ENCODE measurements at regions not wholly inside any gene's neighbourhood (a gene's known extent, or its start where the extent isn't known, plus 50 kb on each side); places are given as distances from the start of the nearest gene placed in this dataset.

- no peak overlapping the region for H3K4me3 ChIP-seq
- no peak for DNase-seq (ENCODE audit: low spot score in 2 of 2)
- TF ChIP-seq POLR2A (IDR thresholded peaks at IDR 0.05) (no peak), POLR2AphosphoS5 (IDR thresholded peaks at IDR 0.05) (no peak), CTCF (IDR thresholded peaks at IDR 0.05) (no peak)
- H3K27me3 ChIP-seq: peaks cover 0 to 7% of the 10 kb centered on the region in 2 donors
- H3K36me3 ChIP-seq: no peaks in the 10 kb centered on the region
- H3K27ac ChIP-seq: peak overlapping the region in 1 of 2 donors; percentile 55
- H3K9me3 ChIP-seq: no peaks in the 10 kb centered on the region
- no peaks in the 10 kb centered on the region for H3K4me1 ChIP-seq
- intact Hi-C loops (cut with DNase I; ENCODE audit: low total_unique reads): no loop called here
Observed at GRCh38 chr16:86727131-86727530, 148.8 kb downstream of the FOXL1 start.

GRCh38 chr16:86727632-86728031, 149.3 kb downstream of the FOXL1 start:
- Histone ChIP-seq H3K4me1 (no peaks in the 10 kb centered on the region), H3K36me3 (no peaks in the 10 kb centered on the region), H3K27ac (no peak overlapping the region), H3K9me3 (no peaks in the 10 kb centered on the region), H3K4me3 (no peak overlapping the region), H3K27me3 (peaks cover 0 to 7% of the 10 kb centered on the region in 2 donors)
- no peak for TF ChIP-seq POLR2AphosphoS5 (IDR thresholded peaks at IDR 0.05)
- TF ChIP-seq POLR2A (IDR thresholded peaks at IDR 0.05): no peak
- no peak for TF ChIP-seq CTCF (IDR thresholded peaks at IDR 0.05)
- intact Hi-C loops (cut with DNase I; ENCODE audit: low total_unique reads): no loop called here
- no peak for DNase-seq (ENCODE audit: low spot score in 2 of 2)

GRCh38 chr16:86729686-86730085, 151.3 kb downstream of the FOXL1 start:
- no peaks in the 10 kb centered on the region for H3K36me3 ChIP-seq
- TF ChIP-seq POLR2AphosphoS5 (IDR thresholded peaks at IDR 0.05) (no peak), POLR2A (IDR thresholded peaks at IDR 0.05) (no peak)
- no peaks in the 10 kb centered on the region for H3K4me1 ChIP-seq
- H3K9me3 ChIP-seq: no peaks in the 10 kb centered on the region
- peaks cover 0 to 14% of the 10 kb centered on the region in 2 donors for H3K27me3 ChIP-seq
- DNase-seq (ENCODE audit: low spot score in 2 of 2): no peak
- intact Hi-C loops (cut with DNase I; ENCODE audit: low total_unique reads): loop anchor here (1.0 kb wide), 1 partner anchor 26 kb away; no protein-coding TSS in a partner anchor
- no peak overlapping the region for H3K27ac ChIP-seq
- H3K4me3 ChIP-seq: no peak overlapping the region

GRCh38 chr16:86730086-86730485, 151.7 kb downstream of the FOXL1 start:
- H3K4me3 ChIP-seq: no peak overlapping the region
- no peak for DNase-seq (ENCODE audit: low spot score in 2 of 2)
- intact Hi-C loops (cut with DNase I; ENCODE audit: low total_unique reads): loop anchor here (1.0 kb wide), 1 partner anchor 27 kb away; no protein-coding TSS in a partner anchor
- no peak for TF ChIP-seq POLR2AphosphoS5 (IDR thresholded peaks at IDR 0.05)
- TF ChIP-seq POLR2A (IDR thresholded peaks at IDR 0.05): no peak
- no peak for TF ChIP-seq CTCF (IDR thresholded peaks at IDR 0.05)
- H3K4me1 ChIP-seq: no peaks in the 10 kb centered on the region
- no peak overlapping the region for H3K27ac ChIP-seq
- no peaks in the 10 kb centered on the region for H3K36me3 ChIP-seq
- H3K27me3 ChIP-seq: peaks cover 0 to 14% of the 10 kb centered on the region in 2 donors
- no peaks in the 10 kb centered on the region for H3K9me3 ChIP-seq

- no peaks in the 10 kb centered on the region for H3K9me3 ChIP-seq
- intact Hi-C loops (cut with DNase I; ENCODE audit: low total_unique reads): loop anchor here (1.0 kb wide), 1 partner anchor 27 kb away; no protein-coding TSS in a partner anchor
- no peaks in the 10 kb centered on the region for H3K36me3 ChIP-seq
- H3K27ac ChIP-seq: no peak overlapping the region
- no peaks in the 10 kb centered on the region for H3K4me1 ChIP-seq
- no peak overlapping the region for H3K4me3 ChIP-seq
- TF ChIP-seq POLR2A (IDR thresholded peaks at IDR 0.05): no peak
- TF ChIP-seq POLR2AphosphoS5 (IDR thresholded peaks at IDR 0.05): no peak
- TF ChIP-seq CTCF (IDR thresholded peaks at IDR 0.05): no peak
- peaks cover 0 to 14% of the 10 kb centered on the region in 2 donors for H3K27me3 ChIP-seq
- no peak for DNase-seq (ENCODE audit: low spot score in 2 of 2)
Observed at GRCh38 chr16:86730597-86730996, 152.2 kb downstream of the FOXL1 start.
